Natural killer cell (primary cell): ENCODE measurements at regions not wholly inside any gene's neighbourhood (a gene's known extent, or its start where the extent isn't known, plus 50 kb on each side); places are given as distances from the start of the nearest gene placed in this dataset.

ENCODE experiments used
- ATAC-seq, 3 donors: fragments of 150-1000 bp in 2 of 3; fragments of 200-7000 bp in 1 of 3; cut with Tn5 transposase; 1 replicate in 1 of 3; 2 replicates in 2 of 3; pipeline ENCODE4 v1.10.0; 2021; ENCODE audit warnings: mild to moderate bottlenecking in 2 of 3, moderate library complexity in 2 of 3
- DNase-seq, 2 donors: peaks; one replicate each; pipeline versions ENCODE4 v3.0.0 to v3.0.0-alpha.2; 2013 to 2021; ENCODE audit warnings: mixed read lengths in 1 of 2
- H3K27ac ChIP-seq: one replicate; pipeline ENCODE4 v1.5.1; 2013; ENCODE audit warnings: mild to moderate bottlenecking, low read length
- H3K27me3 ChIP-seq: one replicate; pipeline ENCODE4 v1.6.1; 2013; ENCODE audit warnings: low read length; ENCODE audit not compliant: control insufficient read depth, insufficient read depth
- H3K36me3 ChIP-seq: one replicate; pipeline ENCODE4 v1.6.1; 2013; ENCODE audit warnings: low read length; ENCODE audit not compliant: control insufficient read depth, insufficient read depth
- H3K4me1 ChIP-seq: one replicate; pipeline ENCODE4 v1.6.1; 2013; ENCODE audit warnings: low read length; ENCODE audit not compliant: control insufficient read depth, insufficient read depth
- H3K4me3 ChIP-seq: one replicate; pipeline ENCODE4 v1.5.1; 2013; ENCODE audit warnings: low read length
- H3K9me3 ChIP-seq: one replicate; pipeline ENCODE4 v1.6.1; 2013; ENCODE audit warnings: low read length; ENCODE audit not compliant: control insufficient read depth, insufficient read depth
- H3K27ac Mint-ChIP-seq, 2 donors: one replicate each; pipeline ENCODE4 v1.8.0; 2022; ENCODE audit warnings: mild to moderate bottlenecking in 2 of 2, mixed read lengths in 2 of 2, moderate library complexity in 1 of 2
- H3K27me3 Mint-ChIP-seq, 2 donors: one replicate each; pipeline ENCODE4 v1.8.0; 2022; ENCODE audit warnings: low read depth in 2 of 2, mixed read lengths in 2 of 2
- H3K36me3 Mint-ChIP-seq: one replicate; pipeline ENCODE4 v1.8.0; 2022; ENCODE audit warnings: mixed read lengths
- H3K4me1 Mint-ChIP-seq, 2 donors: one replicate each; pipeline ENCODE4 v1.8.0; 2022; ENCODE audit warnings: mixed read lengths in 2 of 2
- H3K4me3 Mint-ChIP-seq: one replicate; pipeline ENCODE4 v1.8.0; 2022; ENCODE audit warnings: mild to moderate bottlenecking, moderate library complexity, mixed read lengths
- H3K9me3 Mint-ChIP-seq, 2 donors: one replicate each; pipeline ENCODE4 v1.8.0; 2022; ENCODE audit warnings: mixed read lengths in 2 of 2
- WGBS: methylation state at CpG from one replicate; pipeline ENCODE4 v1.1.7; 2013; ENCODE audit warnings: missing lambda C conversion rate; ENCODE audit not compliant: insufficient coverage; 5-methylcytosine and 5-hydroxymethylcytosine counted together
- intact Hi-C: fragments of 100-400 bp; cut with micrococcal nuclease; formaldehyde crosslinking; loops from one replicate; pipeline ENCODE4 v1.14.2; 2022
- TF ChIP-seq, protein P1 (sequence below): fragments of 200-600 bp; IDR thresholded peaks from one replicate; pipeline ENCODE4 v1.8.0; 2022; ENCODE audit warnings: antibody characterized with exemption

DNA sequence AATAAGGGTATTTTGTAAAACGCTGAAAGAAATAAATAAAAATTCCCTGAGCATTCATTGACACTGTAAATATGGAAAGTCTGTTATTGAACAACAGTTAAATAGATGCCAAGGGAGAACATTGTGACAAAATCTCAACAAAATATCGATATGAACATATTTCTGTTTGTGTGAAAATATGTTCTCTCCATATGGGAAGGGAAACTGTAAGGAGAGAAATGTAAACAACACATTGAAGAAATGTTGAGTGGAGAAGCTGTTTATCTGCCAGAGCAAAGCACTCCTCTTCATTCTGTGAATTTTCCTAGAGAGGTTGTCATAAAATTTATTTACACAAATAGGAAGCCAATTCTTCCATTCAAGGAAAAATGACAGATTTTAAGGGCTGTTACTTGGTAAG, 57.1 kb upstream of the EOMES start:
- Mint-ChIP-seq H3K36me3 (no peaks in the 10 kb centered on the region), H3K9me3 (no peaks in the 10 kb centered on the region), H3K27ac (no peak overlapping the region), H3K27me3 (peaks cover 18 to 48% of the 10 kb centered on the region in 2 donors), H3K4me1 (no peaks in the 10 kb centered on the region), H3K4me3 (no peak overlapping the region)
- 86% methylated on average over 2 of the region's 2 CpGs for WGBS
- H3K4me1 ChIP-seq: no peaks in the 10 kb centered on the region
- H3K9me3 ChIP-seq: no peaks in the 10 kb centered on the region
- H3K36me3 ChIP-seq: no peaks in the 10 kb centered on the region
- H3K27ac ChIP-seq: no peak overlapping the region
- no peak overlapping the region for H3K4me3 ChIP-seq
- TF ChIP-seq, protein P1, sequence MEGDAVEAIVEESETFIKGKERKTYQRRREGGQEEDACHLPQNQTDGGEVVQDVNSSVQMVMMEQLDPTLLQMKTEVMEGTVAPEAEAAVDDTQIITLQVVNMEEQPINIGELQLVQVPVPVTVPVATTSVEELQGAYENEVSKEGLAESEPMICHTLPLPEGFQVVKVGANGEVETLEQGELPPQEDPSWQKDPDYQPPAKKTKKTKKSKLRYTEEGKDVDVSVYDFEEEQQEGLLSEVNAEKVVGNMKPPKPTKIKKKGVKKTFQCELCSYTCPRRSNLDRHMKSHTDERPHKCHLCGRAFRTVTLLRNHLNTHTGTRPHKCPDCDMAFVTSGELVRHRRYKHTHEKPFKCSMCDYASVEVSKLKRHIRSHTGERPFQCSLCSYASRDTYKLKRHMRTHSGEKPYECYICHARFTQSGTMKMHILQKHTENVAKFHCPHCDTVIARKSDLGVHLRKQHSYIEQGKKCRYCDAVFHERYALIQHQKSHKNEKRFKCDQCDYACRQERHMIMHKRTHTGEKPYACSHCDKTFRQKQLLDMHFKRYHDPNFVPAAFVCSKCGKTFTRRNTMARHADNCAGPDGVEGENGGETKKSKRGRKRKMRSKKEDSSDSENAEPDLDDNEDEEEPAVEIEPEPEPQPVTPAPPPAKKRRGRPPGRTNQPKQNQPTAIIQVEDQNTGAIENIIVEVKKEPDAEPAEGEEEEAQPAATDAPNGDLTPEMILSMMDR: no peak
- DNase-seq: no peak
- ATAC-seq: no peak
- H3K27me3 ChIP-seq: no peaks in the 10 kb centered on the region
- intact Hi-C loops: no loop called here

DNA sequence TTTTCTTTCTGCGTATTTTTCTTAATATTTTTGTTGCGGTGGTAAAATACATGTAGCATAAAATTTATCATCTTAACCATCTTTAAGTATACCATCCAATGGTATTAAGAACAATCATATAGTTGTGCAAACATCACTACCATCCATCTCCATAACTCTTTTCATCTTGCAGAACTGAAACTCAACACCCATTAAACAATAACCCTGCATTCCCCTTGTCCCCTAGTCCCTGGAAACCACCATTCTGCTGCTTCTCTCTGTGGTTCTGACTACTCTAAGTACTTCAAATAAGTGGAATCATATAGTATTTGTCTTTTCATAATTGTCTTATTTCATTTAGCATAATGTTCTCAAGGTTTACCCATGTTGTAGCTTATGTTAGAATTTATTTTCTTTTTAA, 67.3 kb upstream of the EOMES start:
- Mint-ChIP-seq H3K27me3 (peaks cover 13 to 33% of the 10 kb centered on the region in 2 donors), H3K36me3 (no peaks in the 10 kb centered on the region), H3K9me3 (no peaks in the 10 kb centered on the region), H3K27ac (no peak overlapping the region), H3K4me1 (no peaks in the 10 kb centered on the region), H3K4me3 (no peak overlapping the region)
- no peak overlapping the region for H3K27ac ChIP-seq
- intact Hi-C loops: no loop called here
- no peaks in the 10 kb centered on the region for H3K27me3 ChIP-seq
- WGBS: no CpG with 5 or more reads among the region's 2 CpGs
- H3K36me3 ChIP-seq: no peaks in the 10 kb centered on the region
- H3K4me1 ChIP-seq: no peaks in the 10 kb centered on the region
- TF ChIP-seq, protein P1: no peak
- ATAC-seq (no peak), DNase-seq (no peak)
- H3K4me3 ChIP-seq: no peak overlapping the region
- H3K9me3 ChIP-seq: no peaks in the 10 kb centered on the region

DNA sequence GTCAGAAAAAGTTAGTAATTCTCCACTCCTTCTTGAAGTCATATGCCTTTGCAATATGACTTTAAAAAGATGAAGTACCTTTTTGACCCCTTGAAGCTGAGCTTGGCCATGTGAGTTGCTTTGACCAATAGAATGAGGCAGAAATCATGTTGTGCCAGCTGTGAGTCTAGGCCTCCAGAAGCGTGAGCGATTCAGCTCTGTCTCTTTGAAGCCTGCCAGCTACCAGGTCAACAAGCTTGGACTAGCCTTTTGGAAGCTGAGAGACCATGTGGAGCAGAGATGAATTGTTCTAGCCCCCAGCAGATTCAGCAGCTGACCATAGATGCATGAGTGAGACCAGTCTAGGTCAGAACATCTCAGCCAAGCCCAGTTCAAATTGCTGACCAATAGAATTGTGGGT, 69.8 kb upstream of the EOMES start:
- Mint-ChIP-seq H3K36me3 (no peaks in the 10 kb centered on the region), H3K4me1 (no peaks in the 10 kb centered on the region), H3K9me3 (no peaks in the 10 kb centered on the region), H3K4me3 (no peak overlapping the region), H3K27me3 (peaks cover 9 to 30% of the 10 kb centered on the region in 2 donors), H3K27ac (no peak overlapping the region)
- no peak overlapping the region for H3K27ac ChIP-seq
- TF ChIP-seq, protein P1: no peak
- H3K27me3 ChIP-seq: no peaks in the 10 kb centered on the region
- H3K4me3 ChIP-seq: no peak overlapping the region
- H3K36me3 ChIP-seq: no peaks in the 10 kb centered on the region
- H3K9me3 ChIP-seq: no peaks in the 10 kb centered on the region
- DNase-seq (no peak), ATAC-seq (no peak)
- intact Hi-C loops: no loop called here
- H3K4me1 ChIP-seq: no peaks in the 10 kb centered on the region
- WGBS: 95% methylated on average over 2 of the region's 2 CpGs

DNA sequence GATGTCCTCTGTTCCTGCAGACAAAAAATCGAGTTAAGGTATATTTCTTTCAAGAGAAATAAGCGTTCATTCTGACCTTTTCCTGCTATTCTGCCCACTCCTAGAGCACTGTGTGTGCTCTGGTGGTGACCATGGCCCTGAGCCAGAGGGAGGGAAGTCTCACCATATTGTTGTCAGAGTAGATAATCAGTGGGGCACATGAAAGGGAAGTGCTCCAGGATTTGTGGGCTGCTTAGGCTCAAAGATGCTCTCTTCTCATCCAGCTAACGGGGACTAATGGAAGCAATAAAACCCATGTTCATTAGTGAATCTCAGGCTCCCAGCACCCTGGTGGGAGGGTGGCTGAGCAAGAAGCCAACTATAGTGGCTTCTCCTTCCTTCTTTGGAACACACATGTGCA, 70.7 kb upstream of the EOMES start:
- TF ChIP-seq, protein P1: no peak
- Mint-ChIP-seq H3K4me1 (no peaks in the 10 kb centered on the region), H3K27me3 (peaks cover 9 to 22% of the 10 kb centered on the region in 2 donors), H3K27ac (no peak overlapping the region), H3K36me3 (no peaks in the 10 kb centered on the region), H3K9me3 (no peaks in the 10 kb centered on the region), H3K4me3 (no peak overlapping the region)
- Histone ChIP-seq H3K36me3 (no peaks in the 10 kb centered on the region), H3K9me3 (no peaks in the 10 kb centered on the region), H3K4me3 (no peak overlapping the region), H3K27me3 (no peaks in the 10 kb centered on the region), H3K4me1 (no peaks in the 10 kb centered on the region), H3K27ac (no peak overlapping the region)
- DNase-seq (no peak), ATAC-seq (no peak)
- 76% methylated on average over 3 of the region's 3 CpGs for WGBS
- intact Hi-C loops: no loop called here
